Lung (tissue), 11 donors: ENCODE measurements at regions not wholly inside any gene's neighbourhood (a gene's known extent, or its start where the extent isn't known, plus 50 kb on each side); places are given as distances from the start of the nearest gene placed in this dataset.

Source experiments
- ATAC-seq: fragments of 200-7000 bp; cut with Tn5 transposase; one replicate; pipeline ENCODE4 v1.9.1; 2020; ENCODE audit warnings: moderate number of reproducible peaks; ENCODE audit not compliant: insufficient read depth, low FRiP score
- DNase-seq, 3 donors: peaks; one replicate each; pipeline ENCODE4 v3.0.0-alpha.2; 2013 to 2017
- H3K27ac ChIP-seq, 2 donors: one replicate each; pipeline ENCODE4 v1.5.1; 2013; ENCODE audit warnings: mild to moderate bottlenecking in 2 of 2, moderate library complexity in 2 of 2, control low read depth in 1 of 2, inconsistent platforms in 1 of 2, low read depth in 1 of 2, low read length in 1 of 2
- H3K27me3 ChIP-seq, 3 donors: one replicate each; pipeline ENCODE4 v1.5.1; 2013; ENCODE audit warnings: low read length in 2 of 3; ENCODE audit not compliant: control insufficient read depth in 3 of 3, insufficient read depth in 3 of 3
- H3K36me3 ChIP-seq, 4 donors: one replicate each; pipeline ENCODE4 v1.5.1; 2013; ENCODE audit warnings: low read length in 4 of 4, mild to moderate bottlenecking in 1 of 4, moderate library complexity in 1 of 4; ENCODE audit not compliant: control insufficient read depth in 4 of 4, insufficient read depth in 4 of 4
- H3K4me1 ChIP-seq, 5 donors: one replicate each; pipeline ENCODE4 v1.5.1; 2013; ENCODE audit warnings: low read length in 5 of 5, mild to moderate bottlenecking in 2 of 5, moderate library complexity in 1 of 5; ENCODE audit not compliant: control insufficient read depth in 5 of 5, insufficient read depth in 5 of 5
- H3K4me3 ChIP-seq: one replicate; pipeline ENCODE4 v1.5.1; 2013; ENCODE audit warnings: mild to moderate bottlenecking, control low read depth, moderate library complexity
- H3K9ac ChIP-seq, 2 donors: one replicate each; pipeline ENCODE4 v1.5.1; 2013; ENCODE audit warnings: low read length in 2 of 2, control low read depth in 1 of 2; ENCODE audit not compliant: insufficient read depth in 1 of 2
- H3K9me3 ChIP-seq, 4 donors: one replicate each; pipeline ENCODE4 v1.5.1; 2013; ENCODE audit warnings: low read length in 3 of 4, mild to moderate bottlenecking in 1 of 4, moderate library complexity in 1 of 4; ENCODE audit not compliant: control insufficient read depth in 4 of 4, insufficient read depth in 3 of 4
- CTCF ChIP-seq: IDR thresholded peaks from 2 replicates; pipeline ENCODE4 v1.5.1; 2012; ENCODE audit warnings: mild to moderate bottlenecking; ENCODE audit errors: control extremely low read depth, extremely low read depth
- WGBS, 2 donors: extraction: QIAGEN DNeasy Blood & Tissue Kit; methylation state at CpG; one replicate each; pipeline ENCODE4 v1.1.7; 2013; 5-methylcytosine and 5-hydroxymethylcytosine counted together
- donor health status: control.
- donor health status: control.
- donor health status: Bipolar disorder and iron deficiency.
- donor health status: healthy.
- donor health status: DM: yes; HTN: yes; CAD: no.

GRCh38 chrX:34790026-34790425 lies 132.9 kb upstream of the TMEM47 start:
- DNase-seq (no peak), ATAC-seq (no peak)
- no peaks in the 10 kb centered on the region for H3K4me1 ChIP-seq
- H3K27ac ChIP-seq = no peak overlapping the region
- 71 to 92% methylated on average over 1 of the region's 1 CpG for WGBS, 2 donors
- TF ChIP-seq CTCF = no peak
- H3K9me3 ChIP-seq = peaks cover 0 to 6% (median 2%) of the 10 kb centered on the region in 4 donors
- no peaks in the 10 kb centered on the region for H3K36me3 ChIP-seq
- peaks cover 0 to 2% (median 0%) of the 10 kb centered on the region in 3 donors for H3K27me3 ChIP-seq
- H3K4me3 ChIP-seq = no peak overlapping the region
- H3K9ac ChIP-seq = no peak overlapping the region

- Histone ChIP-seq H3K36me3 (no peaks in the 10 kb centered on the region), H3K4me1 (no peaks in the 10 kb centered on the region), H3K27me3 (no peaks in the 10 kb centered on the region), H3K27ac (no peak overlapping the region), H3K4me3 (no peak overlapping the region), H3K9me3 (no peaks in the 10 kb centered on the region), H3K9ac (no peak overlapping the region)
- 44 to 70% methylated on average over 3 of the region's 3 CpGs for WGBS, 2 donors
- no peak for ATAC-seq
- no peak for TF ChIP-seq CTCF
- DNase-seq = peak in 1 of 3 donors; percentile 4
Observed at GRCh38 chrX:34805951-34806350, 136.6 kb upstream of the FAM47B start.

GRCh38 chrX:34809096-34809495 lies 133.5 kb upstream of the FAM47B start:
- Histone ChIP-seq H3K36me3 (no peaks in the 10 kb centered on the region), H3K9me3 (no peaks in the 10 kb centered on the region), H3K4me3 (no peak overlapping the region), H3K4me1 (no peaks in the 10 kb centered on the region), H3K9ac (no peak overlapping the region), H3K27ac (no peak overlapping the region), H3K27me3 (no peaks in the 10 kb centered on the region)
- 60 to 87% methylated on average over 5 of the region's 5 CpGs for WGBS, 2 donors
- DNase-seq (peak in 1 of 3 donors; percentile 6), ATAC-seq (no peak)
- no peak for TF ChIP-seq CTCF

GRCh38 chrX:34810364-34810763 lies 132.2 kb upstream of the FAM47B start:
- Histone ChIP-seq H3K9ac (no peak overlapping the region), H3K4me1 (no peaks in the 10 kb centered on the region), H3K27ac (no peak overlapping the region), H3K27me3 (no peaks in the 10 kb centered on the region), H3K4me3 (no peak overlapping the region), H3K9me3 (no peaks in the 10 kb centered on the region), H3K36me3 (no peaks in the 10 kb centered on the region)
- DNase-seq = no peak
- WGBS, 2 donors = 53 to 76% methylated on average over 2 of the region's 2 CpGs
- TF ChIP-seq CTCF = no peak
- no peak for ATAC-seq
